H9 (cell line): ENCODE measurements at regions not wholly inside any gene's neighbourhood (a gene's known extent, or its start where the extent isn't known, plus 50 kb on each side); places are given as distances from the start of the nearest gene placed in this dataset.

Experiments
- DNase-seq: peaks from one replicate; pipeline ENCODE4 v3.0.0-alpha.2; 2017
- H2AFZ ChIP-seq: one replicate; pipeline ENCODE4 v1.6.1; 2013; ENCODE audit warnings: mild to moderate bottlenecking, low read length, control low read depth, moderate library complexity
- H2AK5ac ChIP-seq: 2 replicates; pipeline ENCODE4 v1.6.1; 2013; ENCODE audit warnings: low read length, control low read depth, mixed read lengths; ENCODE audit not compliant: insufficient read length
- H2BK120ac ChIP-seq: one replicate; pipeline ENCODE4 v1.6.1; 2013; ENCODE audit warnings: low read depth, mild to moderate bottlenecking, low read length, control low read depth, inconsistent platforms; ENCODE audit not compliant: poor library complexity, severe bottlenecking
- H2BK12ac ChIP-seq: 2 replicates; pipeline ENCODE4 v1.6.1; 2013; ENCODE audit warnings: low read length, control low read depth, mixed read lengths, low read depth; ENCODE audit not compliant: insufficient read length
- H2BK15ac ChIP-seq: 2 replicates; pipeline ENCODE4 v1.6.1; 2013; ENCODE audit warnings: low read depth, low read length, control low read depth
- H2BK20ac ChIP-seq: one replicate; pipeline ENCODE4 v1.6.1; 2013; ENCODE audit warnings: low read depth, mild to moderate bottlenecking, low read length, control low read depth, inconsistent platforms; ENCODE audit not compliant: poor library complexity, severe bottlenecking
- H2BK5ac ChIP-seq: 2 replicates; pipeline ENCODE4 v1.6.1; 2013; ENCODE audit warnings: low read length, control low read depth, mixed read lengths; ENCODE audit not compliant: insufficient read length
- H3K14ac ChIP-seq: 2 replicates; pipeline ENCODE4 v1.6.1; 2013; ENCODE audit warnings: low read length, control low read depth; ENCODE audit not compliant: insufficient read depth
- H3K18ac ChIP-seq: 2 replicates; pipeline ENCODE4 v1.6.1; 2013; ENCODE audit warnings: low read depth, mild to moderate bottlenecking, mixed read lengths, low read length, control low read depth; ENCODE audit not compliant: insufficient read length
- H3K23ac ChIP-seq: 2 replicates; pipeline ENCODE4 v1.6.1; 2013; ENCODE audit warnings: low read length, control low read depth, mixed read lengths, low read depth; ENCODE audit not compliant: insufficient read length
- H3K23me2 ChIP-seq: 2 replicates; pipeline ENCODE4 v1.6.1; 2013; ENCODE audit warnings: low read depth, mild to moderate bottlenecking, mixed read lengths, low read length, control low read depth; ENCODE audit not compliant: insufficient read length, poor library complexity, severe bottlenecking
- H3K27ac ChIP-seq: 2 replicates; pipeline ENCODE4 v1.5.1; 2013; ENCODE audit warnings: low read length, control low read depth, mixed read lengths, low read depth; ENCODE audit not compliant: insufficient read length
- H3K27me3 ChIP-seq: 2 replicates; pipeline ENCODE4 v1.6.1; 2013; ENCODE audit warnings: low read length, control low read depth, inconsistent platforms; ENCODE audit not compliant: insufficient read depth
- H3K4ac ChIP-seq: 2 replicates; pipeline ENCODE4 v1.6.1; 2013; ENCODE audit warnings: low read depth, mild to moderate bottlenecking, control low read depth, inconsistent platforms, low read length, moderate library complexity
- H3K4me1 ChIP-seq: 2 replicates; pipeline ENCODE4 v1.6.1; 2013; ENCODE audit warnings: low read length, control low read depth, inconsistent platforms; ENCODE audit not compliant: insufficient read depth
- H3K4me2 ChIP-seq: 2 replicates; pipeline ENCODE4 v1.6.1; 2013; ENCODE audit warnings: low read length, control low read depth, mixed read lengths; ENCODE audit not compliant: insufficient read length, insufficient read depth
- H3K56ac ChIP-seq: 2 replicates; pipeline ENCODE4 v1.6.1; 2013; ENCODE audit warnings: low read depth, mild to moderate bottlenecking, mixed read lengths, low read length, control low read depth; ENCODE audit not compliant: insufficient read length
- H3K79me1 ChIP-seq: 2 replicates; pipeline ENCODE4 v1.6.1; 2013; ENCODE audit warnings: low read depth, mild to moderate bottlenecking, moderate library complexity, low read length, control low read depth, inconsistent platforms; ENCODE audit not compliant: insufficient read depth, poor library complexity, severe bottlenecking
- H3K79me2 ChIP-seq: 2 replicates; pipeline ENCODE4 v1.6.1; 2013; ENCODE audit warnings: low read length, control low read depth, inconsistent platforms; ENCODE audit not compliant: insufficient read depth
- H3K9ac ChIP-seq: 2 replicates; pipeline ENCODE4 v1.6.1; 2013; ENCODE audit warnings: low read length, control low read depth, mixed read lengths; ENCODE audit not compliant: insufficient read length; ENCODE audit errors: extremely low read depth
- H3K9me3 ChIP-seq: one replicate; pipeline ENCODE4 v1.6.1; 2013; ENCODE audit warnings: low read depth, low read length, inconsistent platforms; ENCODE audit not compliant: control insufficient read depth
- H3T11ph ChIP-seq: one replicate; pipeline ENCODE4 v1.6.1; 2013; ENCODE audit warnings: mild to moderate bottlenecking, low read length, control low read depth, inconsistent platforms
- H4K20me1 ChIP-seq: one replicate; pipeline ENCODE4 v1.6.1; 2013; ENCODE audit not compliant: control insufficient read depth, insufficient read length, insufficient read depth
- H4K5ac ChIP-seq: 2 replicates; pipeline ENCODE4 v1.6.1; 2013; ENCODE audit warnings: low read depth, mild to moderate bottlenecking, mixed read lengths, low read length, control low read depth; ENCODE audit not compliant: insufficient read length
- H4K8ac ChIP-seq: replicated peaks from 2 replicates; pipeline ENCODE4 v1.6.1; 2013; ENCODE audit warnings: low read length, control low read depth, mixed read lengths, low read depth; ENCODE audit not compliant: insufficient read length
- H4K91ac ChIP-seq: 2 replicates; pipeline ENCODE4 v1.6.1; 2013; ENCODE audit warnings: low read depth, mild to moderate bottlenecking, moderate library complexity, mixed read lengths, low read length, control low read depth; ENCODE audit not compliant: insufficient read length
- H3K27ac Mint-ChIP-seq, 3 experiments: 2 replicates in 2 of 3; 3 replicates in 1 of 3; pipeline ENCODE4 v1.8.0; 2020 to 2021; ENCODE audit warnings: mixed read lengths in 3 of 3, mild to moderate bottlenecking in 1 of 3, moderate library complexity in 1 of 3
- H3K27me3 Mint-ChIP-seq: 2 replicates; pipeline ENCODE4 v1.8.0; 2021; ENCODE audit warnings: low read depth, mild to moderate bottlenecking, moderate library complexity, mixed read lengths
- H3K36me3 Mint-ChIP-seq, 3 experiments: 2 replicates in 2 of 3; 3 replicates in 1 of 3; pipeline ENCODE4 v1.8.0; 2020 to 2021; ENCODE audit warnings: low read depth in 3 of 3, mixed read lengths in 3 of 3; ENCODE audit not compliant: insufficient read depth in 1 of 3
- H3K4me1 Mint-ChIP-seq, 2 experiments: 2 replicates each; pipeline ENCODE4 v1.8.0; 2020; ENCODE audit warnings: mixed read lengths in 2 of 2
- H3K4me3 Mint-ChIP-seq, 2 experiments: 2 replicates in 1 of 2; 3 replicates in 1 of 2; pipeline ENCODE4 v1.8.0; 2020 to 2021; ENCODE audit warnings: mild to moderate bottlenecking in 2 of 2, mixed read lengths in 2 of 2, moderate library complexity in 1 of 2
- H3K9me3 Mint-ChIP-seq, 2 experiments: 2 replicates in 1 of 2; 3 replicates in 1 of 2; pipeline ENCODE4 v1.8.0; 2020; ENCODE audit warnings: mild to moderate bottlenecking in 2 of 2, mixed read lengths in 2 of 2, moderate library complexity in 1 of 2
- WGBS: extraction: QIAGEN DNeasy Blood & Tissue Kit; methylation state at CpG from one replicate; pipeline ENCODE4 v1.1.7; 2013; ENCODE audit warnings: missing lambda C conversion rate, low lambda C conversion rate, mixed read lengths; ENCODE audit not compliant: insufficient read length; ENCODE audit errors: extremely low coverage; 5-methylcytosine and 5-hydroxymethylcytosine counted together
- TF ChIP-seq, protein P1 (sequence below): fragments of 200-600 bp; sonication (generic); conservative IDR thresholded peaks from 3 replicates; pipeline ENCODE4 v1.8.0; 2021; ENCODE audit warnings: antibody characterized with exemption, mild to moderate bottlenecking

DNA sequence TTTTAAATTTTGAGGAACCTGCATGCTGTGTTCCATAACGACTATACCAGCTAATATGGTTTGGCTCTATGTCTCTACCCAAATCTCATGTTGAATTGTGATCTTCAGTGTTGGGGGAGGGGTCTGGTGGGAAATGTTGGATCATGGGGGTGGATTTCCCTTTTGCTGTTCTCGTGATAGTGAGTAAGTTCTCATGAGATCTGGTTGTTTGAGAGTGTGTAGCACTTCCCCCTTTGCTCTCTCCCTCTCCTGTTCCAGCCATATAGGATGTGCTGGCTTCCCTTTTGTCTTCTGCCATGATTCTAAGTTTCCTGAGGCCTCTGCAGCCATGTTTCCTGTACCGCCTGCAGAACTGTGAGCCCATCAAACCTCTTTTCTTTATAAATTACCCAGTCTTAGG lies 61.8 kb upstream of the NEDD9 start:
- no peaks in the 10 kb centered on the region for H3K9me3 ChIP-seq
- no peak overlapping the region for H3K56ac ChIP-seq
- H4K5ac ChIP-seq = no peak overlapping the region
- no peaks in the 10 kb centered on the region for H4K20me1 ChIP-seq
- H3K36me3 Mint-ChIP-seq = peaks cover 0 to 4% (median 2%) of the 10 kb centered on the region in 3 experiments; a peak in 4 of 7 replicates
- H3K27ac Mint-ChIP-seq = no peak overlapping the region
- no peak overlapping the region for H3K18ac ChIP-seq
- DNase-seq = no peak
- no peaks in the 10 kb centered on the region for H3K79me1 ChIP-seq
- H2BK12ac ChIP-seq = no peak overlapping the region
- no peak overlapping the region for H3T11ph ChIP-seq
- no peak overlapping the region for H3K4me3 Mint-ChIP-seq
- no CpG with 5 or more reads among the region's 3 CpGs for WGBS
- H2BK5ac ChIP-seq = no peak overlapping the region
- no peaks in the 10 kb centered on the region for H3K23me2 ChIP-seq
- H2BK15ac ChIP-seq = no peak overlapping the region
- no peak overlapping the region for H2AFZ ChIP-seq
- no peaks in the 10 kb centered on the region for H3K27me3 Mint-ChIP-seq
- H4K91ac ChIP-seq = no peak overlapping the region
- peaks cover 7% of the 10 kb centered on the region in 2 experiments for H3K4me1 Mint-ChIP-seq
- H3K14ac ChIP-seq = no peak overlapping the region
- no peaks in the 10 kb centered on the region; the same call in 1 of the 2 replicates for H3K4me1 ChIP-seq
- H3K4ac ChIP-seq = no peak overlapping the region
- H3K9me3 Mint-ChIP-seq = peaks cover 3 to 8% of the 10 kb centered on the region in 2 experiments; a peak in 4 of 5 replicates
- no peak overlapping the region for H2AK5ac ChIP-seq
- no peaks in the 10 kb centered on the region for H3K79me2 ChIP-seq
- H3K23ac ChIP-seq = no peak overlapping the region
- no peak overlapping the region for H4K8ac ChIP-seq
- no peak overlapping the region for H2BK120ac ChIP-seq
- no peak overlapping the region for H3K4me2 ChIP-seq
- H2BK20ac ChIP-seq = no peak overlapping the region
- H3K9ac ChIP-seq = no peak overlapping the region
- TF ChIP-seq, protein P1, sequence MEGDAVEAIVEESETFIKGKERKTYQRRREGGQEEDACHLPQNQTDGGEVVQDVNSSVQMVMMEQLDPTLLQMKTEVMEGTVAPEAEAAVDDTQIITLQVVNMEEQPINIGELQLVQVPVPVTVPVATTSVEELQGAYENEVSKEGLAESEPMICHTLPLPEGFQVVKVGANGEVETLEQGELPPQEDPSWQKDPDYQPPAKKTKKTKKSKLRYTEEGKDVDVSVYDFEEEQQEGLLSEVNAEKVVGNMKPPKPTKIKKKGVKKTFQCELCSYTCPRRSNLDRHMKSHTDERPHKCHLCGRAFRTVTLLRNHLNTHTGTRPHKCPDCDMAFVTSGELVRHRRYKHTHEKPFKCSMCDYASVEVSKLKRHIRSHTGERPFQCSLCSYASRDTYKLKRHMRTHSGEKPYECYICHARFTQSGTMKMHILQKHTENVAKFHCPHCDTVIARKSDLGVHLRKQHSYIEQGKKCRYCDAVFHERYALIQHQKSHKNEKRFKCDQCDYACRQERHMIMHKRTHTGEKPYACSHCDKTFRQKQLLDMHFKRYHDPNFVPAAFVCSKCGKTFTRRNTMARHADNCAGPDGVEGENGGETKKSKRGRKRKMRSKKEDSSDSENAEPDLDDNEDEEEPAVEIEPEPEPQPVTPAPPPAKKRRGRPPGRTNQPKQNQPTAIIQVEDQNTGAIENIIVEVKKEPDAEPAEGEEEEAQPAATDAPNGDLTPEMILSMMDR = no peak
- no peak overlapping the region for H3K27ac ChIP-seq
- H3K27me3 ChIP-seq = no peaks in the 10 kb centered on the region; the same call in 1 of the 2 replicates
